SK-N-SH (cell line): ENCODE measurements at regions not wholly inside any gene's neighbourhood (a gene's known extent, or its start where the extent isn't known, plus 50 kb on each side); places are given as distances from the start of the nearest gene placed in this dataset.

Source experiments
- CTCF ChIA-PET: fragments of 300-600, 350-600 bp; formaldehyde crosslinking; extraction: SDS; loops from one replicate; lab custom pipeline; 2021; lab: Yijun Ruan, JAX
- POLR2A ChIA-PET: fragments of 350-600 bp; sonication (Branson Sonifier 250); formaldehyde crosslinking; extraction: SDS; loops from one replicate; lab custom pipeline; 2020; ENCODE audit warnings: antibody characterized with exemption, inconsistent platforms; lab: Yijun Ruan, JAX
- DNase-seq: peaks from one replicate; pipeline ENCODE4 v3.0.0; 2012
- H2AFZ ChIP-seq: fragments of 200-600 bp; sonication (generic); 2 replicates; pipeline ENCODE4 v1.8.1; 2016; ENCODE audit warnings: antibody characterized with exemption, mild to moderate bottlenecking, low read depth
- H3F3A ChIP-seq: fragments of 200-600 bp; sonication (generic); replicated peaks from 2 replicates; pipeline ENCODE3; 2016; ENCODE audit warnings: antibody characterized with exemption, mild to moderate bottlenecking; ENCODE audit not compliant: insufficient read depth
- H3K27ac ChIP-seq, 2 experiments: fragments of 200-500 bp in 1 of 2; fragments of 200-600 bp in 1 of 2; sonication (Bioruptor generic) in 1 of 2; sonication (generic), shearing (Covaris generic) in 1 of 2; 2 replicates each; pipeline versions ENCODE4 v1.5.1 to v1.6.1; 2014 to 2016; ENCODE audit warnings: low read depth in 2 of 2, inconsistent platforms in 1 of 2, low read length in 1 of 2, mild to moderate bottlenecking in 1 of 2, mixed read lengths in 1 of 2
- H3K27me3 ChIP-seq: fragments of 200-600 bp; sonication (generic), shearing (Covaris generic); 2 replicates; pipeline ENCODE4 v1.6.1; 2016; ENCODE audit warnings: mixed run types; ENCODE audit not compliant: insufficient read depth
- H3K36me3 ChIP-seq, 2 experiments: fragments of 200-500 bp in 1 of 2; fragments of 200-600 bp in 1 of 2; sonication (Bioruptor generic) in 1 of 2; sonication (generic) in 1 of 2; replicated peaks in 1 of 2; 2 replicates each; pipeline versions ENCODE3 to v1.5.1; 2014 to 2016; ENCODE audit warnings: low read length in 1 of 2, mild to moderate bottlenecking in 1 of 2; ENCODE audit not compliant: insufficient read depth in 2 of 2, control insufficient read depth in 1 of 2
- H3K4me1 ChIP-seq, 2 experiments: fragments of 200-500 bp in 1 of 2; fragments of 200-600 bp in 1 of 2; sonication (Bioruptor generic) in 1 of 2; sonication (generic), shearing (Covaris generic) in 1 of 2; 2 replicates each; pipeline versions ENCODE4 v1.5.1 to v1.6.1; 2014 to 2016; ENCODE audit warnings: low read depth in 1 of 2, low read length in 1 of 2, mixed run types in 1 of 2; ENCODE audit not compliant: insufficient read depth in 2 of 2, control insufficient read depth in 1 of 2
- H3K4me2 ChIP-seq: fragments of 200-600 bp; sonication (generic), shearing (Covaris generic); 2 replicates; pipeline ENCODE4 v1.6.1; 2017; ENCODE audit warnings: mixed run types
- H3K4me3 ChIP-seq, 2 experiments: fragments of 200-500 bp in 1 of 2; fragments of 200-600 bp in 1 of 2; sonication (Bioruptor generic) in 1 of 2; sonication (generic), shearing (Covaris generic) in 1 of 2; 2 replicates each; pipeline versions ENCODE4 v1.5.1 to v1.8.1; 2014 to 2016; ENCODE audit warnings: low read depth in 2 of 2, inconsistent platforms in 1 of 2, low read length in 1 of 2, mild to moderate bottlenecking in 1 of 2, mixed read lengths in 1 of 2, moderate library complexity in 1 of 2
- H3K79me2 ChIP-seq: fragments of 200-600 bp; sonication (generic); 2 replicates; pipeline ENCODE4 v1.8.1; 2017; ENCODE audit warnings: mild to moderate bottlenecking; ENCODE audit not compliant: insufficient read depth
- H3K9ac ChIP-seq: fragments of 200-600 bp; sonication (generic); 2 replicates; pipeline ENCODE4 v1.6.1; 2017; ENCODE audit warnings: mixed run types
- H3K9me2 ChIP-seq: fragments of 200-600 bp; sonication (generic); 2 replicates; pipeline ENCODE4 v1.6.1; 2017; ENCODE audit warnings: mixed run types
- H3K9me3 ChIP-seq: fragments of 200-600 bp; sonication (generic); 2 replicates; pipeline ENCODE4 v1.6.1; 2017; ENCODE audit warnings: mixed run types, mild to moderate bottlenecking, moderate library complexity
- H4K20me1 ChIP-seq: fragments of 200-600 bp; sonication (generic); 2 replicates; pipeline ENCODE4 v1.6.1; 2017; ENCODE audit warnings: mild to moderate bottlenecking, mixed run types; ENCODE audit not compliant: insufficient read depth
- EP300 ChIP-seq, 2 experiments: IDR thresholded peaks; 2 replicates each; pipeline versions ENCODE4 v1.4.0 to v1.6.1; 2012; ENCODE audit warnings: borderline replicate concordance in 1 of 2, low read depth in 1 of 2, low read length in 1 of 2
- FOSL2 ChIP-seq: IDR thresholded peaks from 2 replicates; pipeline ENCODE4 v1.4.0; 2012; ENCODE audit warnings: low read depth, mild to moderate bottlenecking, moderate library complexity, borderline replicate concordance
- GABPA ChIP-seq: IDR thresholded peaks from 2 replicates; pipeline ENCODE4 v1.4.0; 2012; ENCODE audit warnings: low read depth, mild to moderate bottlenecking
- MEF2A ChIP-seq: IDR thresholded peaks from 2 replicates; pipeline ENCODE4 v1.4.0; 2012; ENCODE audit warnings: low read depth, borderline replicate concordance
- NFIC ChIP-seq: IDR thresholded peaks from 2 replicates; pipeline ENCODE4 v1.4.0; 2012; ENCODE audit warnings: borderline replicate concordance
- RCOR1 ChIP-seq: fragments of 150-350 bp; IDR thresholded peaks from 2 replicates; pipeline ENCODE4 v1.6.1; 2017; ENCODE audit warnings: antibody characterized with exemption, low read length
- TEAD4 ChIP-seq: IDR thresholded peaks from 2 replicates; pipeline ENCODE4 v1.4.0; 2012; ENCODE audit warnings: mild to moderate bottlenecking, borderline replicate concordance; ENCODE audit not compliant: insufficient read depth
- WGBS: methylation state at CpG from one replicate; pipeline ENCODE4 v1.1.6; 2017; ENCODE audit warnings: low lambda C conversion rate; 5-methylcytosine and 5-hydroxymethylcytosine counted together
- TF ChIP-seq, protein P1 (sequence below): IDR thresholded peaks from 2 replicates; pipeline ENCODE4 v1.4.0; 2012; ENCODE audit warnings: low read depth, borderline replicate concordance
- TF ChIP-seq, protein P2 (sequence below): fragments of 150-350 bp; IDR thresholded peaks from 2 replicates; pipeline ENCODE4 v1.6.1; 2016; ENCODE audit warnings: mild to moderate bottlenecking, low read depth, low read length
- TF ChIP-seq, protein P3 (sequence below): fragments of 200-600 bp; sonication (generic); IDR thresholded peaks from 2 replicates; pipeline ENCODE4 v1.6.1; 2017; ENCODE audit warnings: antibody characterized with exemption, mild to moderate bottlenecking, moderate library complexity
- TF ChIP-seq, protein P4 (sequence below): IDR thresholded peaks from 2 replicates; pipeline ENCODE4 v1.6.1; 2012; ENCODE audit warnings: mild to moderate bottlenecking, low read depth, low read length, moderate library complexity
- TF ChIP-seq, protein P5 (sequence below): IDR thresholded peaks from 2 replicates; pipeline ENCODE4 v1.4.0; 2012; ENCODE audit warnings: low read depth

DNA sequence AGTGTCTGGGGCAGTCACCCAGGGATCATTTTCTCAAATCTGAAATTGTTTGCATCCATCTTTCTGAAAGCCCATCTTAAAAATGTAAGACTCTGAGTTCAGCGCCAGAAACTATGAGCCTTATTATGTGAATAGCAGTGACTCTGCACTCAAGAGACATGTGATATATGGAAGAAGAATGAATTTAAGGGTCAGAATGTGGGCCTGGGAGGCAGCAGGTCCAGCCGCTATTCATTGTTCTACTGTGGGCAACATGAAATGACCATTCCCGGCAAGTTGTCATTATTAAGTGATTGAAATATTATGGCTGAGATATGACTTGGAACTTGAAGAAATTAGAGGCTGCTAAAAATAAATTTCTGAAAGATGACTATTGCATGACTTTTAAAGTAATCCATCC lies 228.6 kb upstream of the ARRDC4 start:
- Histone ChIP-seq H3F3A (no peaks in the 10 kb centered on the region), H3K4me2 (no peak overlapping the region), H3K27ac (no peak overlapping the region), H3K9me2 (no peaks in the 10 kb centered on the region), H3K36me3 (no peaks in the 10 kb centered on the region), H2AFZ (no peak overlapping the region), H3K4me3 (no peak overlapping the region), H3K9ac (no peak overlapping the region), H3K4me1 (no peaks in the 10 kb centered on the region), H4K20me1 (no peaks in the 10 kb centered on the region), H3K79me2 (no peaks in the 10 kb centered on the region), H3K9me3 (no peaks in the 10 kb centered on the region), H3K27me3 (no peaks in the 10 kb centered on the region)
- TF ChIP-seq GABPA (no peak), NFIC (no peak), RCOR1 (no peak), EP300 (IDR thresholded peaks at IDR 0.05; ENCODE audit: borderline replicate concordance in 1 of 2, low read depth in 1 of 2, low read length in 1 of 2) (no peak), MEF2A (no peak), TEAD4 (no peak), FOSL2 (no peak)
- TF ChIP-seq, protein P1, sequence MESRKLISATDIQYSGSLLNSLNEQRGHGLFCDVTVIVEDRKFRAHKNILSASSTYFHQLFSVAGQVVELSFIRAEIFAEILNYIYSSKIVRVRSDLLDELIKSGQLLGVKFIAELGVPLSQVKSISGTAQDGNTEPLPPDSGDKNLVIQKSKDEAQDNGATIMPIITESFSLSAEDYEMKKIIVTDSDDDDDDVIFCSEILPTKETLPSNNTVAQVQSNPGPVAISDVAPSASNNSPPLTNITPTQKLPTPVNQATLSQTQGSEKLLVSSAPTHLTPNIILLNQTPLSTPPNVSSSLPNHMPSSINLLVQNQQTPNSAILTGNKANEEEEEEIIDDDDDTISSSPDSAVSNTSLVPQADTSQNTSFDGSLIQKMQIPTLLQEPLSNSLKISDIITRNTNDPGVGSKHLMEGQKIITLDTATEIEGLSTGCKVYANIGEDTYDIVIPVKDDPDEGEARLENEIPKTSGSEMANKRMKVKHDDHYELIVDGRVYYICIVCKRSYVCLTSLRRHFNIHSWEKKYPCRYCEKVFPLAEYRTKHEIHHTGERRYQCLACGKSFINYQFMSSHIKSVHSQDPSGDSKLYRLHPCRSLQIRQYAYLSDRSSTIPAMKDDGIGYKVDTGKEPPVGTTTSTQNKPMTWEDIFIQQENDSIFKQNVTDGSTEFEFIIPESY = no peak
- TF ChIP-seq, protein P2, sequence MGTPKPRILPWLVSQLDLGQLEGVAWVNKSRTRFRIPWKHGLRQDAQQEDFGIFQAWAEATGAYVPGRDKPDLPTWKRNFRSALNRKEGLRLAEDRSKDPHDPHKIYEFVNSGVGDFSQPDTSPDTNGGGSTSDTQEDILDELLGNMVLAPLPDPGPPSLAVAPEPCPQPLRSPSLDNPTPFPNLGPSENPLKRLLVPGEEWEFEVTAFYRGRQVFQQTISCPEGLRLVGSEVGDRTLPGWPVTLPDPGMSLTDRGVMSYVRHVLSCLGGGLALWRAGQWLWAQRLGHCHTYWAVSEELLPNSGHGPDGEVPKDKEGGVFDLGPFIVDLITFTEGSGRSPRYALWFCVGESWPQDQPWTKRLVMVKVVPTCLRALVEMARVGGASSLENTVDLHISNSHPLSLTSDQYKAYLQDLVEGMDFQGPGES = no peak
- TF ChIP-seq, protein P3, sequence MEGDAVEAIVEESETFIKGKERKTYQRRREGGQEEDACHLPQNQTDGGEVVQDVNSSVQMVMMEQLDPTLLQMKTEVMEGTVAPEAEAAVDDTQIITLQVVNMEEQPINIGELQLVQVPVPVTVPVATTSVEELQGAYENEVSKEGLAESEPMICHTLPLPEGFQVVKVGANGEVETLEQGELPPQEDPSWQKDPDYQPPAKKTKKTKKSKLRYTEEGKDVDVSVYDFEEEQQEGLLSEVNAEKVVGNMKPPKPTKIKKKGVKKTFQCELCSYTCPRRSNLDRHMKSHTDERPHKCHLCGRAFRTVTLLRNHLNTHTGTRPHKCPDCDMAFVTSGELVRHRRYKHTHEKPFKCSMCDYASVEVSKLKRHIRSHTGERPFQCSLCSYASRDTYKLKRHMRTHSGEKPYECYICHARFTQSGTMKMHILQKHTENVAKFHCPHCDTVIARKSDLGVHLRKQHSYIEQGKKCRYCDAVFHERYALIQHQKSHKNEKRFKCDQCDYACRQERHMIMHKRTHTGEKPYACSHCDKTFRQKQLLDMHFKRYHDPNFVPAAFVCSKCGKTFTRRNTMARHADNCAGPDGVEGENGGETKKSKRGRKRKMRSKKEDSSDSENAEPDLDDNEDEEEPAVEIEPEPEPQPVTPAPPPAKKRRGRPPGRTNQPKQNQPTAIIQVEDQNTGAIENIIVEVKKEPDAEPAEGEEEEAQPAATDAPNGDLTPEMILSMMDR = no peak
- TF ChIP-seq, protein P4, sequence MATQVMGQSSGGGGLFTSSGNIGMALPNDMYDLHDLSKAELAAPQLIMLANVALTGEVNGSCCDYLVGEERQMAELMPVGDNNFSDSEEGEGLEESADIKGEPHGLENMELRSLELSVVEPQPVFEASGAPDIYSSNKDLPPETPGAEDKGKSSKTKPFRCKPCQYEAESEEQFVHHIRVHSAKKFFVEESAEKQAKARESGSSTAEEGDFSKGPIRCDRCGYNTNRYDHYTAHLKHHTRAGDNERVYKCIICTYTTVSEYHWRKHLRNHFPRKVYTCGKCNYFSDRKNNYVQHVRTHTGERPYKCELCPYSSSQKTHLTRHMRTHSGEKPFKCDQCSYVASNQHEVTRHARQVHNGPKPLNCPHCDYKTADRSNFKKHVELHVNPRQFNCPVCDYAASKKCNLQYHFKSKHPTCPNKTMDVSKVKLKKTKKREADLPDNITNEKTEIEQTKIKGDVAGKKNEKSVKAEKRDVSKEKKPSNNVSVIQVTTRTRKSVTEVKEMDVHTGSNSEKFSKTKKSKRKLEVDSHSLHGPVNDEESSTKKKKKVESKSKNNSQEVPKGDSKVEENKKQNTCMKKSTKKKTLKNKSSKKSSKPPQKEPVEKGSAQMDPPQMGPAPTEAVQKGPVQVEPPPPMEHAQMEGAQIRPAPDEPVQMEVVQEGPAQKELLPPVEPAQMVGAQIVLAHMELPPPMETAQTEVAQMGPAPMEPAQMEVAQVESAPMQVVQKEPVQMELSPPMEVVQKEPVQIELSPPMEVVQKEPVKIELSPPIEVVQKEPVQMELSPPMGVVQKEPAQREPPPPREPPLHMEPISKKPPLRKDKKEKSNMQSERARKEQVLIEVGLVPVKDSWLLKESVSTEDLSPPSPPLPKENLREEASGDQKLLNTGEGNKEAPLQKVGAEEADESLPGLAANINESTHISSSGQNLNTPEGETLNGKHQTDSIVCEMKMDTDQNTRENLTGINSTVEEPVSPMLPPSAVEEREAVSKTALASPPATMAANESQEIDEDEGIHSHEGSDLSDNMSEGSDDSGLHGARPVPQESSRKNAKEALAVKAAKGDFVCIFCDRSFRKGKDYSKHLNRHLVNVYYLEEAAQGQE = no peak
- TF ChIP-seq, protein P5, sequence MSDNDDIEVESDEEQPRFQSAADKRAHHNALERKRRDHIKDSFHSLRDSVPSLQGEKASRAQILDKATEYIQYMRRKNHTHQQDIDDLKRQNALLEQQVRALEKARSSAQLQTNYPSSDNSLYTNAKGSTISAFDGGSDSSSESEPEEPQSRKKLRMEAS = no peak
- ChIA-PET POLR2A (no interaction called here), CTCF (no interaction called here)
- 67% methylated on average over 3 of the region's 3 CpGs for WGBS
- DNase-seq = no peak
